ENCODE measurements at regions not wholly inside any gene's neighbourhood (a gene's known extent, or its start where the extent isn't known, plus 50 kb on each side); places are given as distances from the start of the nearest gene placed in this dataset.

DNA sequence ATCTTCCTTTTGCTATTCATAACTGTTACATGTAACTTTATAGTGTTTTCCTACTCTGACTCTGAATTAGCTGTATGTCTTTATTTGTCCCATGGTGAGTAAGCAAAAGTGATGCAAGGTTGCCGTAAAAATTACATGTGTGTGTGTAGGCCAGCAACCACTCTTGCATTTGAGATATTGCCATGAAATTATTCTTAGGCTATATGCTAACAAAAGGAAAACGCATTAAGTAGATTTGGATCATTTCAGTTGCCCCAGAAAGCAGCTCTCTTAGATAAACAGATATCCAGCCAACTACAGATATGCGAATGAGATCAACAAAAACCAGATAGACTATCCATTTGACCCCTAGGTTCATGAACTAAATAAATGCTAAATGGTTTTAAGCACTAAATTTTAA, 73.6 kb downstream of the CYLC2 start:
- Mint-ChIP-seq H3K27ac (ENCODE audit: unreplicated experiment) (no peak overlapping the region), H3K36me3 (ENCODE audit: low read depth) (no peaks in the 10 kb centered on the region), H3K27me3 (ENCODE audit: low read depth) (peaks cover 2% of the 10 kb centered on the region), H3K4me3 (no peak overlapping the region), H3K4me1 (no peaks in the 10 kb centered on the region), H3K9me3 (no peaks in the 10 kb centered on the region)
- TF ChIP-seq CTCF (conservative IDR thresholded peaks at IDR 0.05) = no peak
- no peak for DNase-seq (ENCODE audit: low read depth, low spot score)

GRCh38 chr9:103078581-103078980, 83.4 kb downstream of the CYLC2 start:
- H3K27me3 Mint-ChIP-seq (ENCODE audit: low read depth) = peaks cover 6% of the 10 kb centered on the region
- H3K27ac Mint-ChIP-seq (ENCODE audit: unreplicated experiment) = no peak overlapping the region
- no peak overlapping the region for H3K4me3 Mint-ChIP-seq
- peak; percentile 24 for TF ChIP-seq CTCF (conservative IDR thresholded peaks at IDR 0.05)
- no peak for DNase-seq (ENCODE audit: low read depth, low spot score)
- H3K9me3 Mint-ChIP-seq = no peaks in the 10 kb centered on the region
- H3K36me3 Mint-ChIP-seq (ENCODE audit: low read depth) = no peaks in the 10 kb centered on the region
- H3K4me1 Mint-ChIP-seq = no peaks in the 10 kb centered on the region

DNA sequence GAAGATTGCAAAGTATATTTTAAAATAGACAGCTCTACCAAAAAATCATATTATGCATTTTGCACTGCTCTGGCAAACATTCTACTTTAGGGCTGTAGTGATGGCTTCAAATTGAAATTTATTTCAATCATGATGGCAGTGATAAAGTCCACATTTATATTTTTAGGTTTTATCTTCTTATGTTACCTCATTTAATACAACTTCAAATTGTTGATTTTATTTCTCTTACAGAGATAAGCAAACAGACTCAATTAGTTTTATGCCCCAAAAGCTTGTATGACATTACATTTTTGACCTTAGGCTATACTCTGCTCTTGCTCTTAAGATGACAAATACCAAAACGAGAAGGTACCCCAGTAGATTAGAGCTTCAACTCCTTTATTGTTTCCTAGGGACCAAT, 87.4 kb downstream of the CYLC2 start:
- Mint-ChIP-seq H3K36me3 (ENCODE audit: low read depth) (no peaks in the 10 kb centered on the region), H3K9me3 (peaks cover 2% of the 10 kb centered on the region), H3K27ac (ENCODE audit: unreplicated experiment) (no peak overlapping the region), H3K4me3 (no peak overlapping the region), H3K4me1 (no peaks in the 10 kb centered on the region), H3K27me3 (ENCODE audit: low read depth) (no peaks in the 10 kb centered on the region)
- no peak for DNase-seq (ENCODE audit: low read depth, low spot score)
- TF ChIP-seq CTCF (conservative IDR thresholded peaks at IDR 0.05) = no peak

GRCh38 chr9:103089357-103089756, 94.2 kb downstream of the CYLC2 start:
- H3K27ac Mint-ChIP-seq (ENCODE audit: unreplicated experiment) = no peak overlapping the region
- no peak for DNase-seq (ENCODE audit: low read depth, low spot score)
- H3K9me3 Mint-ChIP-seq = peaks cover 2% of the 10 kb centered on the region
- no peaks in the 10 kb centered on the region for H3K36me3 Mint-ChIP-seq (ENCODE audit: low read depth)
- H3K27me3 Mint-ChIP-seq (ENCODE audit: low read depth) = no peaks in the 10 kb centered on the region
- no peak for TF ChIP-seq CTCF (conservative IDR thresholded peaks at IDR 0.05)
- no peaks in the 10 kb centered on the region for H3K4me1 Mint-ChIP-seq
- H3K4me3 Mint-ChIP-seq = no peak overlapping the region

DNA sequence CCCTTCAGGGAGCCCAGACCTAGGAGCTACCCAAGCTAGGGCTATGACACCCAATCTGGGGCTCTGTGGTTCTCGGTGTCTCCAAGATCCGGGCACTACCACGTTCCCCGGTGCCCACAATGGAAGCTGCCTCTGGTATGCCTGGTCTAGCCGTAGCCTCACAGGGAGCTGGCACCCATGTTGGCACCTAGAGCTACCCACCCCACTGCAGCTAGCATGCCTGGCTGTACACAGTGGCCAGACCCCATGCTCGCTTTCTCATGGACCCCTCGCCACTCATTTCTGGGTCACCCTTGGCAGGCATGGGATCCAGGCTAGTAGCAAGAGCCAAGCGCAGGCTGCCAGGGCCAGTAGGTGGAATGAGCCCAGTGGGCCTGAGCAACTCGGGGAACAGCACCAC, 109.0 kb downstream of the CYLC2 start:
- no peak for DNase-seq (ENCODE audit: low read depth, low spot score)
- no peaks in the 10 kb centered on the region for H3K36me3 Mint-ChIP-seq (ENCODE audit: low read depth)
- no peak overlapping the region for H3K27ac Mint-ChIP-seq (ENCODE audit: unreplicated experiment)

More for the DNA sequence above, 109.0 kb downstream of the CYLC2 start:
- H3K27me3 Mint-ChIP-seq (ENCODE audit: low read depth) = no peaks in the 10 kb centered on the region
- no peak overlapping the region for H3K4me3 Mint-ChIP-seq
- peaks cover 3% of the 10 kb centered on the region for H3K9me3 Mint-ChIP-seq
- H3K4me1 Mint-ChIP-seq = no peaks in the 10 kb centered on the region
- TF ChIP-seq CTCF (conservative IDR thresholded peaks at IDR 0.05) = no peak
